CD8-positive, alpha-beta memory T cell (primary cell): ENCODE measurements at regions not wholly inside any gene's neighbourhood (a gene's known extent, or its start where the extent isn't known, plus 50 kb on each side); places are given as distances from the start of the nearest gene placed in this dataset.
"Not testable (repeated sequence)": the region's sequence is repeated elsewhere in the genome, so short reads cannot be mapped to it uniquely, and the experiment has no call there.

Experiments
- CTCF ChIA-PET: fragments of 350-600 bp; sonication (Branson Sonifier 250); formaldehyde crosslinking; loops from one replicate; lab custom pipeline; 2021; ENCODE audit warnings: antibody characterized with exemption; lab: Charles Lee
- POLR2A ChIA-PET: fragments of 350-600 bp; sonication (Branson Sonifier 250); formaldehyde crosslinking; loops from one replicate; lab custom pipeline; 2021; ENCODE audit warnings: antibody characterized with exemption; lab: Charles Lee
- DNase-seq, 5 donors: peaks; one replicate each; pipeline versions ENCODE4 v3.0.0 to v3.0.0-alpha.2; 2020 to 2022; ENCODE audit warnings: mixed read lengths in 1 of 5
- H3K27ac ChIP-seq: one replicate; pipeline ENCODE4 v1.7.0; 2013; ENCODE audit warnings: low read depth, mild to moderate bottlenecking, low read length, moderate library complexity
- H3K27me3 ChIP-seq: 2 replicates; pipeline ENCODE4 v1.7.0; 2013; ENCODE audit warnings: low read length, mild to moderate bottlenecking; ENCODE audit not compliant: insufficient read depth, poor library complexity, severe bottlenecking
- H3K36me3 ChIP-seq: 2 replicates; pipeline ENCODE4 v1.7.0; 2013; ENCODE audit warnings: mild to moderate bottlenecking, low read length, moderate library complexity; ENCODE audit not compliant: insufficient read depth
- H3K4me1 ChIP-seq: 2 replicates; pipeline ENCODE4 v1.7.0; 2013; ENCODE audit warnings: mild to moderate bottlenecking, low read length, moderate library complexity; ENCODE audit not compliant: insufficient read depth
- H3K4me3 ChIP-seq: 2 replicates; pipeline ENCODE4 v1.7.0; 2013; ENCODE audit warnings: mild to moderate bottlenecking, low read length
- H3K9me3 ChIP-seq: 2 replicates; pipeline ENCODE4 v1.7.0; 2013; ENCODE audit warnings: mild to moderate bottlenecking, low read length
- H3K27ac Mint-ChIP-seq, 8 donors: one replicate each; pipeline ENCODE4 v1.8.0; 2020 to 2021; ENCODE audit warnings: mixed read lengths in 8 of 8, mild to moderate bottlenecking in 6 of 8, inconsistent platforms in 3 of 8, moderate library complexity in 3 of 8
- H3K27me3 Mint-ChIP-seq, 2 donors: one replicate each; pipeline ENCODE4 v1.8.0; 2020 to 2021; ENCODE audit warnings: mixed read lengths in 2 of 2, mild to moderate bottlenecking in 1 of 2, moderate library complexity in 1 of 2
- H3K36me3 Mint-ChIP-seq, 3 donors: one replicate each; pipeline ENCODE4 v1.8.0; 2020 to 2021; ENCODE audit warnings: mixed read lengths in 3 of 3, inconsistent platforms in 1 of 3, mild to moderate bottlenecking in 1 of 3
- H3K4me1 Mint-ChIP-seq, 3 donors: one replicate each; pipeline ENCODE4 v1.8.0; 2020 to 2021; ENCODE audit warnings: mixed read lengths in 3 of 3, inconsistent platforms in 1 of 3, mild to moderate bottlenecking in 1 of 3
- H3K4me3 Mint-ChIP-seq, 7 donors: one replicate each; pipeline ENCODE4 v1.8.0; 2020 to 2021; ENCODE audit warnings: mixed read lengths in 7 of 7, mild to moderate bottlenecking in 6 of 7, moderate library complexity in 4 of 7, inconsistent platforms in 2 of 7
- H3K9me3 Mint-ChIP-seq, 5 donors: one replicate each; pipeline ENCODE4 v1.8.0; 2020 to 2022; ENCODE audit warnings: mixed read lengths in 5 of 5, mild to moderate bottlenecking in 3 of 5, moderate library complexity in 2 of 5, inconsistent platforms in 1 of 5

DNA sequence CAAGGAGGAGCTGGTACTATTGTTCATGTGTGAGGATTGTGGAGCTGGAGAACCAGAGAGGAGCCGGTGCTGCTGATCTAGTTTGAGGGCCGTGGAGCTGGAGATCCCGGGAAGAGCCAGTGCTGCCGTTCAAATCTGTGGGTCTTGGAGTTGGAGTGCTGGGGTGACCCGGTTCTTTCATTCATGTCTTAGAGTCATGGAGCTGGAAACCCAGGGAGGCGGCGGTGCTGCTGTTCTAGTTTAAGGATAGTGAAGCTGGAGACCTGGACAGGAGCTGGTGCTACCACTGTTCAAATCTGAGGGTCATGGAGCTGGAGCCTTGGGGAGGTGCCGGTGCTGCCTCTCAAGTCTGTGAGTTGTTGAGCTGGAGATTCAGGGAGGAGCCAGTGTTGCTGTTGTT, 88.5 kb upstream of the ZNF479 start:
- no peak overlapping the region for H3K27ac Mint-ChIP-seq
- no peak overlapping the region for H3K27ac ChIP-seq
- H3K4me3 ChIP-seq = no peak overlapping the region
- no peaks in the 10 kb centered on the region for H3K4me1 ChIP-seq
- peaks cover 0 to 9% (median 1%) of the 10 kb centered on the region in 3 donors for H3K4me1 Mint-ChIP-seq
- peaks cover 0 to 13% (median 0%) of the 10 kb centered on the region in 3 donors for H3K36me3 Mint-ChIP-seq
- H3K27me3 ChIP-seq = no peaks in the 10 kb centered on the region
- ChIA-PET CTCF (no interaction called here), POLR2A (no interaction called here)
- no peak overlapping the region for H3K4me3 Mint-ChIP-seq
- H3K27me3 Mint-ChIP-seq = peaks cover 0 to 9% of the 10 kb centered on the region in 2 donors
- no peak for DNase-seq
- H3K36me3 ChIP-seq = no peaks in the 10 kb centered on the region
- peaks cover 48 to 76% (median 59%) of the 10 kb centered on the region in 5 donors for H3K9me3 Mint-ChIP-seq
- H3K9me3 ChIP-seq = no peaks in the 10 kb centered on the region

DNA sequence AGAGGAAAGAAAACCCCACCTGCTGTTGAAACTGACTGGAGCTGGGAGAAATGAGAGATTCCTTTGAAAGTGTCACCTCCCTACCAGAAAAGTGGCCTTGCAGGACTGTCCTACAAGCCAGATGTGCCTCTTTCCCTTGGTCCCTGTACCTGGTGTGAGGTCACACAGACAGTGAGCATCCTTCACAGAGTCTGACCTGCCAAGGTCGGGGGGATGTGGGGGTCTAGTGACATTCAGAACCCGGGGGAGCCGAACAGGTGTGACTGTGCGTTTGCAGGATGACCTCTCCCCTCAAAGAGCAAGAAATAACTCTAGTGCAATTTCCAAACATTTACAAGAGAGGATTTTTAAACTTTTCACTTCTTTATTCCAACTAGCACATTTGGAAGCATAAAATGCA, 93.4 kb upstream of the ZNF479 start:
- Histone ChIP-seq H3K4me3 (no peak overlapping the region), H3K27me3 (no peaks in the 10 kb centered on the region), H3K36me3 (no peaks in the 10 kb centered on the region), H3K4me1 (no peaks in the 10 kb centered on the region), H3K27ac (no peak overlapping the region), H3K9me3 (no peaks in the 10 kb centered on the region)
- H3K36me3 Mint-ChIP-seq = no peaks in the 10 kb centered on the region
- H3K27ac Mint-ChIP-seq = no peak overlapping the region
- ChIA-PET POLR2A (no interaction called here), CTCF (no interaction called here)
- H3K4me3 Mint-ChIP-seq = no peak overlapping the region
- H3K4me1 Mint-ChIP-seq = peaks cover 0 to 1% (median 0%) of the 10 kb centered on the region in 3 donors
- no peak for DNase-seq
- H3K27me3 Mint-ChIP-seq = peaks cover 0 to 2% of the 10 kb centered on the region in 2 donors
- peaks cover 22 to 59% (median 36%) of the 10 kb centered on the region in 5 donors for H3K9me3 Mint-ChIP-seq

DNA sequence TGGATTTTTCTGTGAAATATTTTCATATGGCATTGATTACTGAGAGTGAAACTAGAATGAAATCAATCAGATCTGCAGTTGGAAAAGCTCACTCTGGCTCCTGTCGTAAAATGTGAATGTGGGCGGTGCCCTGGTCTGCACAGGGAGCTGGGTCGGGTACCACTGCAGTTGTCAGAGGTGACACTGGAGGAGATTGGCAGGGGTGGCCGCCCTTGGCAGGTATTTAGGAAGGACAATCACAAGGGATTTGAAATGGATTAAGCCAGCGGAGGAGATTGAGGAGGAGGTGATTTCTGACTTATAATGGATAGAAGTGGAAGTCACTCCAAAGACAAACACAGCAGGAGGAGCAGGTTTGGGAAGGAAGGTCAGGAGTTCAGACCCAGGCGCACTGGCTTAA, 109.0 kb upstream of the ZNF479 start:
- not testable (repeated sequence) for H3K4me3 Mint-ChIP-seq

DNA sequence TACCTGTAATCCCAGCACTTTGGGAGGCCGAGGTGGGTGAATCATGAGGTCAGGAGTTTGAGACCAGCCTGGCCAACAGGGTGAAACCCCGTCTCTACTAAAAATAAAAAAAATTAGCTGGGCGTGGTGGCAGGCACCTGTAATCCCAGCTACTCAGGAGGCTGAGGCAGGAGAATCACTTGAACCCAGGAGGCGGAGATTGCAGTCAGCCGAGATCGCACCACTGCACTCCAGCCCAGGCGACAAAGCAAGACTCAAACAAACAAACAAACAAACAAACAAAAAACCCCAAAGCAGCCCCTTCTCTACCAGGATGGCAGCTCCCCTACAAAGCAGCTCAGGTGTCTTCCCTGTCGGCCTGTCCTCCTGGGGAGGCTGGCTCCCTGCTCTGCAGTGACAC, 111.3 kb upstream of the ZNF479 start:
- not testable (repeated sequence) for H3K9me3 ChIP-seq

More for the DNA sequence above, 109.0 kb upstream of the ZNF479 start:
- H3K4me3 ChIP-seq, H3K27me3 ChIP-seq, H3K4me1 ChIP-seq, H3K27ac ChIP-seq, H3K4me1 Mint-ChIP-seq, H3K27me3 Mint-ChIP-seq, DNase-seq, CTCF ChIA-PET, POLR2A ChIA-PET, H3K27ac Mint-ChIP-seq, H3K36me3 ChIP-seq, H3K9me3 ChIP-seq, H3K36me3 Mint-ChIP-seq: not testable (repeated sequence)
- H3K9me3 Mint-ChIP-seq = peaks cover 20 to 49% (median 31%) of the 10 kb centered on the region in 5 donors

DNA sequence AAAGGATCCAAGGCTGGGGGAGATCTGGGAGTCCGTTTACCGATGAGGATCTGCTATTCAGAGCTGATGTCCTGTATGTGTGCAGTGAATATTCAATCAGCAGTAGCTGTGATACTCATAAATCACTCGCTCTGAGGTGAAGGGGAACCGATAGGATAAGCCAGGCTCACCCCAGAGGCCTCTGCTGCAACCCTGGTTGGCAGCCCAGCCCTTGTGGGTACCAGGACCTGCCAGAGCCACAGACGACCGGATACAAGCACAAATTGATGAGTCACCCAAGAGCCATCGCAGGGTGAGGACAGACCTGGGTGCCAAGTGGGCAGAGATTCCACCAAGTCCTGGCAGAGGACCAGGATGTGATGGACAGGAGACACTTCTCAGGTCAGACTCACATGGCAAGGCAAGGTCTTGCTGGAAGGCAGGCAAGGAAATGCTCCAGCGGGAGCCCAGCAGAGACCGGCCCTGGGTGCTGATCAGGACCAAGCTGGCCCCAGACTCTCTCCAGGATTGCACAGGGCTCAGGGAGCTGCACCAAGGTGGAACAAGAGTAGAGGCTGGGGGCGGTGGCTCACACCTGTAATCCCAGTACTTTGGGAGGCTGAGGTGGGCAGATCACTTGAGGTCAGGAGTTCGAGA, 112.2 kb upstream of the ZNF479 start:
- H3K27ac Mint-ChIP-seq, H3K27me3 ChIP-seq, DNase-seq, POLR2A ChIA-PET, H3K4me3 Mint-ChIP-seq, H3K4me3 ChIP-seq, H3K36me3 Mint-ChIP-seq, H3K4me1 Mint-ChIP-seq, H3K27ac ChIP-seq, H3K36me3 ChIP-seq, H3K27me3 Mint-ChIP-seq, H3K9me3 ChIP-seq, CTCF ChIA-PET, H3K4me1 ChIP-seq: not testable (repeated sequence)
- peaks cover 21 to 51% (median 29%) of the 10 kb centered on the region in 5 donors for H3K9me3 Mint-ChIP-seq

More for the DNA sequence above, 111.3 kb upstream of the ZNF479 start:
- H3K27ac Mint-ChIP-seq, H3K27ac ChIP-seq, H3K4me1 ChIP-seq, CTCF ChIA-PET, H3K27me3 ChIP-seq, H3K4me3 ChIP-seq, POLR2A ChIA-PET, H3K27me3 Mint-ChIP-seq, H3K36me3 ChIP-seq, H3K36me3 Mint-ChIP-seq, H3K4me1 Mint-ChIP-seq, H3K4me3 Mint-ChIP-seq, DNase-seq: not testable (repeated sequence)
- peaks cover 20 to 53% (median 33%) of the 10 kb centered on the region in 5 donors for H3K9me3 Mint-ChIP-seq

DNA sequence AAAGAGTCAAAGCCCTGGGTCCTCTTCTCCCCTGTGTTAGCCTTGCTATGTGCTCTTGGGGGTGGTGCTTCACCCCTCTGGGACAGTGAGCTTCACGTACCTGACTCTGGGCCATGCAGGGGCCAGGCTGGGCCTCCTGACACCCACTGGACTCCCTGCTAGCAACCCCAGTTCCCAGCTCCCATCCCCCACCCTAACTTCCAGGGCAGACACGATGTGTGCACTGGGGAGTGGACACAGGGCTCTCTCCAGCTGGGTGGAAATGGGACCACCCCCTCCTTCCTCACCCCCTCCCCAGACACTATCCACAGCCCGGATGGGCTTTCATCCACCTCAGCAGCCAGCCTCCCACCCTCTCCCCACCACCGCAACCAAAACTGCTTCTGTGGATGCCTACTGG, 113.0 kb upstream of the ZNF479 start:
- H3K9me3 Mint-ChIP-seq = peaks cover 21 to 51% (median 29%) of the 10 kb centered on the region in 5 donors
- CTCF ChIA-PET = no interaction called here
- no peaks in the 10 kb centered on the region for H3K4me1 Mint-ChIP-seq
- H3K4me1 ChIP-seq = no peaks in the 10 kb centered on the region
- no peaks in the 10 kb centered on the region for H3K36me3 ChIP-seq
- POLR2A ChIA-PET = no interaction called here
- no peak overlapping the region for H3K4me3 ChIP-seq
- no peaks in the 10 kb centered on the region for H3K27me3 Mint-ChIP-seq
- H3K27me3 ChIP-seq = no peaks in the 10 kb centered on the region
- H3K27ac ChIP-seq = no peak overlapping the region
- H3K36me3 Mint-ChIP-seq = peaks cover 0 to 4% (median 0%) of the 10 kb centered on the region in 3 donors
- H3K9me3 ChIP-seq = no peaks in the 10 kb centered on the region
- H3K27ac Mint-ChIP-seq = no peak overlapping the region
- H3K4me3 Mint-ChIP-seq = no peak overlapping the region
- no peak for DNase-seq

DNA sequence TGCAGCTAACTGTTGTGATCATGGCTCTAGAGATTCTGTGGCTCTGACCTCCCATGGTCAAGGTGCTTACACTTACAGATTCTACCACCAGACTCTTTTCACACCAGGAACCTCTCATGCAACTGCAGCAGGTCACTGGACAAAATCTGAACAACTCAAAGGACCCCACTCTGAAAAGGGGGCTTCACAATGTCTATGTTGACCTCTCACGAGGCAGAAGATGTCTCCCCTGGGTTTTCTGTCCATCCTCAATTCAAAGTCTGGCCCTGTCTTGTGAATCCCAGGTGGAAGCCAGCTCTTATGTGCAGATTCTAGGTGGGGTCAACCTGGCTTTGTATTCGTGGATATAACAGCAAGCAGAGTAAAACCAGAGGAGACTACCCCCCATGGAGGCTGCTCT, 118.6 kb upstream of the ZNF479 start:
- no peak overlapping the region for H3K27ac Mint-ChIP-seq
- peaks cover 0 to 4% (median 3%) of the 10 kb centered on the region in 3 donors for H3K36me3 Mint-ChIP-seq
- H3K36me3 ChIP-seq = no peaks in the 10 kb centered on the region
- no peak for DNase-seq
- no peaks in the 10 kb centered on the region for H3K4me1 ChIP-seq
- ChIA-PET CTCF (no interaction called here), POLR2A (no interaction called here)
- H3K27me3 ChIP-seq = no peaks in the 10 kb centered on the region
- no peak overlapping the region for H3K27ac ChIP-seq
- no peak overlapping the region for H3K4me3 Mint-ChIP-seq
- no peak overlapping the region for H3K4me3 ChIP-seq
- no peaks in the 10 kb centered on the region for H3K27me3 Mint-ChIP-seq
- H3K4me1 Mint-ChIP-seq = no peaks in the 10 kb centered on the region
- H3K9me3 Mint-ChIP-seq = peaks cover 11 to 48% (median 23%) of the 10 kb centered on the region in 5 donors
- no peaks in the 10 kb centered on the region for H3K9me3 ChIP-seq

DNA sequence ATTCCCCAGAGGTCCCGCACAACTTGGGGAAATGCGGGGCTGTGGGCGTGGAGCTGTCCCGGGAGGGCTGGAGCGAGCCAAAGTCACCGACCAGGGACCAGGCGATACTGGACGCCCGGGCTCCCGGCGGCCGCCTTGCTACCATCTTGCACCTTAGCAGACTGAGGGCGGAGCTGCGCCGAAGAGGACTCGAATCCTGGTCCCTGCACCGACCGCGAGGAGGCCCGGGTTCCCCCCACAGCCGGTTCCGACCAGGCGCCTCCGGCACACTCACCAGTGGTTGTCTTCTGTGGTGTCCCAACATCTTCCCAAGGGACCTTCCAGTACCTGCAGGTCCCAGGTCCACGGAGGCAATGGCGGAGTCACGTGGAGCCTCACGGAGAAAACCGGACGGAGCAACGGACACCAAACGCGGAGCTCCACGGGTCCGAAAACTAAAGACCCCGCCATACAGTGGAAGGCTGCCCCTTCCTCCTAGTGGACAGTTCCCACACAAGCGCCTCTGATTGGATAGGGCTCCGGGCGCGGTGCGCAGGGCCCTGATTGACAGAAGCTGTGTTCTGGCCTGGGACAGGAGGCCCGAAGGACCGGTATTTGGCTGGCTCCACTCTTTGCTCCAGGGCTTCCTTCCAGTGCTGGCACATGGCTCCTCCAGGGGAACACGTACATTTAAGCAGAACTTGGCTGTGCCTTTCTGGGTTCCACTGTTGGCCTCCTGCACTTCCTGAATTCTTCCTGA, 124.6 kb upstream of the ZNF479 start:
- H3K27ac ChIP-seq = no peak overlapping the region
- no peaks in the 10 kb centered on the region for H3K4me1 ChIP-seq
- no peaks in the 10 kb centered on the region for H3K36me3 ChIP-seq
- ChIA-PET CTCF (no interaction called here), POLR2A (no interaction called here)
- Mint-ChIP-seq H3K4me1 (no peaks in the 10 kb centered on the region), H3K36me3 (peaks cover 0 to under 1% (median 0%) of the 10 kb centered on the region in 3 donors), H3K9me3 (peaks cover 5 to 34% (median 32%) of the 10 kb centered on the region in 5 donors), H3K4me3 (no peak overlapping the region), H3K27me3 (no peaks in the 10 kb centered on the region), H3K27ac (no peak overlapping the region)
- H3K4me3 ChIP-seq = no peak overlapping the region
- H3K9me3 ChIP-seq = no peaks in the 10 kb centered on the region
- no peak for DNase-seq
- H3K27me3 ChIP-seq = no peaks in the 10 kb centered on the region
